GM12875 (cell line): ENCODE measurements at regions not wholly inside any gene's neighbourhood (a gene's known extent, or its start where the extent isn't known, plus 50 kb on each side); places are given as distances from the start of the nearest gene placed in this dataset.

ENCODE experiments used
- H3K4me3 ChIP-seq: one replicate; pipeline ENCODE4 v1.5.1; 2011; ENCODE audit warnings: low read depth, low read length, control low read depth
- TF ChIP-seq, protein P1 (sequence below): IDR thresholded peaks from 2 replicates; pipeline ENCODE4 v1.5.1; 2011; ENCODE audit warnings: low read depth, mild to moderate bottlenecking, control low read depth, inconsistent platforms, low read length, moderate library complexity, borderline replicate concordance; ENCODE audit not compliant: insufficient read depth

DNA sequence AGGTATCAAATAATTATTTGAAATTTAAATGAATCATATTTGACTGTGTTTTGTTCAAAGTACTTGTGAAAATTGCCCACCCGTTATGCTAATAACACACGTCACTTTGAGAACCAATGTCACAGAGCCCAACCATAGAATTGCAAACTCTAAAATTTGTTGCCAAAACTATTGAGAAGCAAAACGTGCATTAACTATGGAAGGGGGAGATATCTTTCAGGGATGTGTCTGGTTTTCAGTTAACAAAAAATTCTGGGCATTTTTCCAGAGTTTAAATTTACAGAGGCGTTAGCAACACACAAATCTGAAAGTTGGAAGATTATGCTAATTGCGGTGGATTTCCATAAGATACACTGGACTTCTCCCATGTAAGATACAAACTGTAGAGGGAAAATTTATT is 371.8 kb upstream of the E2F7 start:
- H3K4me3 ChIP-seq: no peak overlapping the region
- TF ChIP-seq, protein P1, sequence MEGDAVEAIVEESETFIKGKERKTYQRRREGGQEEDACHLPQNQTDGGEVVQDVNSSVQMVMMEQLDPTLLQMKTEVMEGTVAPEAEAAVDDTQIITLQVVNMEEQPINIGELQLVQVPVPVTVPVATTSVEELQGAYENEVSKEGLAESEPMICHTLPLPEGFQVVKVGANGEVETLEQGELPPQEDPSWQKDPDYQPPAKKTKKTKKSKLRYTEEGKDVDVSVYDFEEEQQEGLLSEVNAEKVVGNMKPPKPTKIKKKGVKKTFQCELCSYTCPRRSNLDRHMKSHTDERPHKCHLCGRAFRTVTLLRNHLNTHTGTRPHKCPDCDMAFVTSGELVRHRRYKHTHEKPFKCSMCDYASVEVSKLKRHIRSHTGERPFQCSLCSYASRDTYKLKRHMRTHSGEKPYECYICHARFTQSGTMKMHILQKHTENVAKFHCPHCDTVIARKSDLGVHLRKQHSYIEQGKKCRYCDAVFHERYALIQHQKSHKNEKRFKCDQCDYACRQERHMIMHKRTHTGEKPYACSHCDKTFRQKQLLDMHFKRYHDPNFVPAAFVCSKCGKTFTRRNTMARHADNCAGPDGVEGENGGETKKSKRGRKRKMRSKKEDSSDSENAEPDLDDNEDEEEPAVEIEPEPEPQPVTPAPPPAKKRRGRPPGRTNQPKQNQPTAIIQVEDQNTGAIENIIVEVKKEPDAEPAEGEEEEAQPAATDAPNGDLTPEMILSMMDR: no peak

DNA sequence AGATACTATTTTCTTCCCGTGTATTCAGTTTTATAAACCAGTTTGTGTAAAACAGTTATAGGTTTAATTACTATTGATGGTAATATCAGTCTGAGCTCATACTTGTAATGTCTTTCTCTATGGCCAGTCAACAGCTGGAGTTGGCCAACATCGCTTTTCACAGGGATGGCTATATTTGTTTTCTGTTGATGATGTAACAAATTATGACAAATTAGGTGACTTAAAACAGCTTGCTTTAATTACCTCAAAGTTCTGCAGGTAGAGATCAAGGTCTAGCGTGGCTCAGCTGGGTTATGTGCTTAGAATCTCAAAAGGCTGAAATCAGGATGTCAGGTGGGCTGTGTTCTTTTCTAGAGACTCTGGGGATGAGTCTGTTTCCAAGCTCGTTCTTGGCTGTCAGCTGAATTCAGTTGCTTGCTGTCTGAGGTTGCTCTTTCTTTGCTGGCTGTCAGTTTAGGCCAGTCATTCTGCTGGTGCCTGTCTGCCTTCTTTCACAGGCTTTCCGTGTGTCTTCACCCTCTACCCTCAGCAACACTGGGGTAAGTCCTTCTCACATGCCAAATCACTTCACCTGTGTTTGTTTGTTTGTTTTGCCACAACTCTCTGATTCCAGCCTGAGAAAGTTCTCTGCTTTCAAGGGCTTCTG is 370.2 kb upstream of the E2F7 start:
- TF ChIP-seq, protein P1: no peak
- no peak overlapping the region for H3K4me3 ChIP-seq

DNA sequence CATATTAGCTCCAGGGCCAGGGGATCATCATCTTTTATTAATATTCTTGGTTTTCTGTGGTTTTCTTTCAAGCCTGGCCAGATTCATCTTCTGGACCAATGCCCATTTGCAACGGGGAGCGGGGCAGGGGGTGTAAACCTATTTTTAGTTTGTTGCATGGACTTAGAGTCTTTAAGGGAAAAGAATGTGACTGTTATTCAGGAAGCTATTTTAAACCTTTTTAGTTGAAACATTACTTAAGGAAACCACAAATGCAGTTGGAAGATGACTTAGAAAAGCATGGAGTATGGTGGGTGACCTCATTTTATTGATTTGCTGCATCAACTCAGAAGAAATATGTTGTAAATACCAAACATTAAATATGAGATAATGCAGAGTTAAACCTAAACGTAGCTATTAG is 368.4 kb upstream of the E2F7 start:
- H3K4me3 ChIP-seq: no peak overlapping the region
- TF ChIP-seq, protein P1: no peak

DNA sequence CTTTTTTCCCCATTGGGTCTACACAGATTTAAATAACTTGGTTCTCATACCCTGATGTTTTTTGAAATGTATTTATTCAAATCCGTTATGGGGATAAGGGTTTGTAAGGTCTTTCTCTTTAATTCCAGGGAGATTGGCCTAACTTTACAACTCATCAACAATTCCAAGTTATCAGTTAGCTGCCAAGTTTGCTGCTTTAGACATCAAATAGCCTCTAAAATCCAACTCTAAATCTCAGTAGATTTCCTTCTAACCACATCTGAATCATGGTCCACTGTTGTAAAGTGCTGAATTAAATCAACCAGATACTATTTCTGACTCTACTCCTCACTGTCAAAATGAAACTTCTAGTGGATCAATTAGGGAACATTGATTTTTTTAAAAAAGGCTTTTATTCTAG is 364.1 kb upstream of the E2F7 start:
- H3K4me3 ChIP-seq: no peak overlapping the region
- TF ChIP-seq, protein P1: no peak

DNA sequence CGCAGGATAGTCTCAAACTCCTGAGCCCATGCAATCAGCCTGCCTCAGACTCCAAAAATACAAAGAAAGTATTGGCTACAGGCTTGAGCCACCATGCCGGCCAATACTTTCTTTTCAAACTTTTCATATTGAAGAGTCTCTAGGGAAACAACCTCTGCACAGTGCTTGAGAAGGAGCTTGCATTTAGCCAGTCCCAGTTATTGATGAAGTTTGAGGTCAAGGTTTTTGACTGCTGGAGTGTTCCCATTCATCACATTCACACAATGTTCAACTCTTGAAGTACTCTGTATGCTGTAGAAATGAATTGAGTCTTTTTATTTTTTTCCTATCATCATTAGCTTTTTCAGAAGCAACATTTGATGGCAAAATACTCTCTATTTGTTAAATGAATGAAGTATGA is 355.8 kb upstream of the E2F7 start:
- no peak overlapping the region for H3K4me3 ChIP-seq
- TF ChIP-seq, protein P1: no peak

DNA sequence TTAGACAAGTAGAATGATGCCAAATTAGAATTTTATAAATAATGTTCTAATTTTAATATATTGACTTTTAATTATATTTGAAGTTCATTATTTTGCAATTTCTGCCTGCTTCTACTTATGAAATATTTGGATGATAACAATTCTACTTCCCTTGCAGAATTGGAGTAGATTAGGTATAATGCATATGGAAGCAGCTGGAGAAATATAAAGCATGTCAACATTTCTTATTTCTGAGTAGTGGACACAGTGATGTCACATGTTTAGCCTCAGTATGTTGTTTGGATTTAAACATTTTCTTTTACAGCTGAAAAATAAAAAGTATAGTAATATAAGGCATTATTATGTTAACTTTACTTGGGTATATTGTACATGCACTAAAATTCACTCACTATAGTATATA is 344.2 kb upstream of the E2F7 start:
- no peak overlapping the region for H3K4me3 ChIP-seq
- TF ChIP-seq, protein P1: no peak

DNA sequence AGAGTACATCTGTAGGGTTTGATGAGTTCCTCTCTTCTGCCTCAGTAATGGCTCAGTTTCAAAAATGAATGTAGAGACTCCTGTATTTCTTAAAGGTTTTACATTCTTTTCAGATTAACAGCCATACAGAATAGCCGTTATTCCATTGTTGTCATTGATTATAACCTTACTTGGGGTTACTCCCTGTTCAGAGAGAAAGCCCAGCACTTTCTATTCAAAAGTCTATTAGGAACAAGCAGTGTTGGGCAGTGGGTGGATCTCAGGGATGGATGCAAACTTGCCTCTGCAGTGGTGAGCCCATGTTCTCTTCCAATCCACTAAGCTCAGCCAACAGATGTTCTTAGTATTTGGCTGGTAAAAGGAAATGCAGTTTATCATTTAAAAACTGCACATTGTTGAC is 342.6 kb upstream of the E2F7 start:
- H3K4me3 ChIP-seq: no peak overlapping the region
- TF ChIP-seq, protein P1: no peak
